Right kidney (tissue), 1 donor: ENCODE measurements at regions not wholly inside any gene's neighbourhood (a gene's known extent, or its start where the extent isn't known, plus 50 kb on each side); places are given as distances from the start of the nearest gene placed in this dataset.

Experiments
- DNase-seq: peaks from one replicate; pipeline ENCODE4 v3.0.0-alpha.2; 2016

- no peak for DNase-seq
Measured at GRCh38 chr17:15108992-15109391, 156.1 kb downstream of the PMP22 start.

GRCh38 chr17:15106540-15106939 lies 158.6 kb downstream of the PMP22 start:
- no peak for DNase-seq

GRCh38 chr17:15103785-15104184 lies 161.3 kb downstream of the PMP22 start:
- no peak for DNase-seq

GRCh38 chr17:15101175-15101574 lies 164.0 kb downstream of the PMP22 start:
- no peak for DNase-seq

GRCh38 chr17:15096511-15096910 lies 168.6 kb downstream of the PMP22 start:
- no peak for DNase-seq

- DNase-seq, result no peak
Measured at GRCh38 chr17:15095935-15096334, 169.2 kb downstream of the PMP22 start.

GRCh38 chr17:15092762-15093161 lies 172.4 kb downstream of the PMP22 start:
- DNase-seq, result no peak

- DNase-seq, result no peak
Measured at GRCh38 chr17:15092261-15092660, 172.9 kb downstream of the PMP22 start.

GRCh38 chr17:15091825-15092224 lies 173.3 kb downstream of the PMP22 start:
- DNase-seq, result no peak

- no peak for DNase-seq
Measured at GRCh38 chr17:15090533-15090932, 174.6 kb downstream of the PMP22 start.

GRCh38 chr17:15087946-15088345 lies 177.2 kb downstream of the PMP22 start:
- DNase-seq, result no peak

- DNase-seq, result no peak
Measured at GRCh38 chr17:15086776-15087295, 178.3 kb downstream of the PMP22 start.

GRCh38 chr17:15085890-15086677 lies 179.0 kb downstream of the PMP22 start:
- DNase-seq, result no peak

GRCh38 chr17:15083225-15083624 lies 181.9 kb downstream of the PMP22 start:
- no peak for DNase-seq

- no peak for DNase-seq
Measured at GRCh38 chr17:15081008-15081407, 184.1 kb downstream of the PMP22 start.

GRCh38 chr17:15078570-15078969 lies 186.6 kb downstream of the PMP22 start:
- no peak for DNase-seq

GRCh38 chr17:15076991-15077663 lies 188.0 kb downstream of the PMP22 start:
- no peak for DNase-seq

- DNase-seq, result no peak
Measured at GRCh38 chr17:15051933-15052332, 213.2 kb downstream of the PMP22 start.

GRCh38 chr17:15049795-15050160 lies 215.3 kb downstream of the PMP22 start:
- no peak for DNase-seq

- DNase-seq, result no peak
Measured at GRCh38 chr17:15048933-15049794, 216.0 kb downstream of the PMP22 start.

- DNase-seq, result no peak
Measured at GRCh38 chr17:15048381-15048780, 216.7 kb downstream of the PMP22 start.

GRCh38 chr17:15042311-15042710 lies 222.8 kb downstream of the PMP22 start:
- no peak for DNase-seq

- no peak for DNase-seq
Measured at GRCh38 chr17:15039366-15039765, 225.8 kb downstream of the PMP22 start.
